ENCODE measurements at regions not wholly inside any gene's neighbourhood (a gene's known extent, or its start where the extent isn't known, plus 50 kb on each side); places are given as distances from the start of the nearest gene placed in this dataset.

DNA sequence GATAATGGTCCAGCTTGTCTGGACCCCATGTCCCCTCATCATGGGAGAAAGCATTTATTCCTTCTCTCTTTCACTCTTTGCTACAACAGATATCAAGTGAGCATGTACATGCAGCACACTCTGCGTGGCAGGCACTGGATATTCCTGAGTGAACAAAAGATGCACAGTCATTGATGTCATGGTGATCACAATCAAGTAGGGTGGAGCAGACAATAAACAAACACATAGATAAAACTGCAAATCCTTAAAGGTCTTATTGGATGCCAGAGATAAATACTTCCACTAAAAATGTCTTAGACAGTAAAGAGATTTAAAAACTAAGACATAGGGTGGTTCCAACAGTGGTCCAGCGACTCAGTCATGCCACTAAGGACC lies 178.0 kb downstream of the ZC3H11B start:
- TF ChIP-seq CTCF (conservative IDR thresholded peaks at IDR 0.05; ENCODE audit: control insufficient read depth, insufficient read depth, low read depth, low read length) = no peak
- no peak for DNase-seq (ENCODE audit: low read depth)

GRCh38 chr1:219434285-219434922 lies 178.5 kb downstream of the ZC3H11B start:
- no peak for DNase-seq (ENCODE audit: low read depth)
- TF ChIP-seq CTCF (conservative IDR thresholded peaks at IDR 0.05; ENCODE audit: control insufficient read depth, insufficient read depth, low read depth, low read length) = no peak
- no peak overlapping the region for H3K4me3 ChIP-seq (ENCODE audit: control insufficient read depth, low read depth, low read length)

More for the DNA sequence above, 178.0 kb downstream of the ZC3H11B start:
- H3K4me3 ChIP-seq (ENCODE audit: control insufficient read depth, low read depth, low read length) = no peak overlapping the region

GRCh38 chr1:219433496-219434131 lies 179.3 kb downstream of the ZC3H11B start:
- TF ChIP-seq CTCF (conservative IDR thresholded peaks at IDR 0.05; ENCODE audit: control insufficient read depth, insufficient read depth, low read depth, low read length) = no peak
- DNase-seq (ENCODE audit: low read depth) = no peak
- no peak overlapping the region for H3K4me3 ChIP-seq (ENCODE audit: control insufficient read depth, low read depth, low read length)

DNA sequence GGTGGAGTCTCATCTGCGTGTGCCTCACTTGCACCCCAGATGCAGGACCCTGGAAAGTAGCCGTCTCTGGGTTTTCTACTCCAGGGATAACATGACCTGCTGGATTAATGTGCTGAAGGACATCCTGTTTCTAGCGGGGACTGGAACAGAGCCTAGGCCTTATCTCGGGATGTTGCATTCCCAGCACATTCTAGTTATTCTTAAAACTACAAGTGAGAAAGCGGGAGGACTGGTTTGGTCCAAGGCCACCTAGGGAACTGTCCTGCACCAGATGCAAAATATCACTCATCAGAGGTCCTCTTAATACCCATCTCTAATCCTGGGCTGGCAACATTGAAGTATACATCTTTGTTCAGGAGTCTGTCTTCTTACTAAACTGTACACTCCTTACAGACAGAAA lies 179.9 kb downstream of the ZC3H11B start:
- no peak overlapping the region for H3K4me3 ChIP-seq (ENCODE audit: control insufficient read depth, low read depth, low read length)
- DNase-seq (ENCODE audit: low read depth) = no peak
- TF ChIP-seq CTCF (conservative IDR thresholded peaks at IDR 0.05; ENCODE audit: control insufficient read depth, insufficient read depth, low read depth, low read length) = no peak

GRCh38 chr1:219432191-219432606 lies 180.7 kb downstream of the ZC3H11B start:
- no peak overlapping the region for H3K4me3 ChIP-seq (ENCODE audit: control insufficient read depth, low read depth, low read length)
- no peak for TF ChIP-seq CTCF (conservative IDR thresholded peaks at IDR 0.05; ENCODE audit: control insufficient read depth, insufficient read depth, low read depth, low read length)
- DNase-seq (ENCODE audit: low read depth) = no peak

DNA sequence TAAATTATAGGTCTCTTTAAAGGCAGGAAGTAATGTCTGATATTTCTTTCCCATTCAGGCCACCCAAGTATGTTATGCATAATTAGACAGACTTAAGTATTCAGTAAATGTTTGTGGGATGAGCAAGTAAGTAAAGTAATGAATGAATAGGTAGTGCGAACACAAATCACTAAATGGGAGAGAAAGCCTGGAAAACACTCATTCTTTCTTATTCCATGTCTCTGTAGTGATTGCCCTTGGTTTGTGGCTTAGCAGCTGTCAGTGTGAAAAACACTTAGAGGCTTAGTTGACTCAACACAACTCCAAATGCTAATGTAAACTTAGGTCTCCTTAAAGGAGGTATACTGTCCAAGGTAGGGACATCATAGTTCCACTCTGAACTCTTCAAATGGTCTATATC lies 182.5 kb downstream of the ZC3H11B start:
- H3K4me3 ChIP-seq (ENCODE audit: control insufficient read depth, low read depth, low read length) = no peak overlapping the region
- TF ChIP-seq CTCF (conservative IDR thresholded peaks at IDR 0.05; ENCODE audit: control insufficient read depth, insufficient read depth, low read depth, low read length) = no peak

More for the DNA sequence above, 182.5 kb downstream of the ZC3H11B start:
- DNase-seq (ENCODE audit: low read depth) = no peak

All from fibroblast of mammary gland (primary cell).